Glomerular visceral epithelial cell (primary cell): ENCODE measurements at regions not wholly inside any gene's neighbourhood (a gene's known extent, or its start where the extent isn't known, plus 50 kb on each side); places are given as distances from the start of the nearest gene placed in this dataset.
A peak's percentile ranks its signal among the peaks of the same experiment; 100 is the strongest.

Experiments used
- DNase-seq: peaks from one replicate; pipeline ENCODE4 v3.0.0-alpha.2; 2016; ENCODE audit errors: extremely low spot score

GRCh38 chr6:140985679-140986275 is 1146.9 kb upstream of the GJE1 start:
- DNase-seq, result no peak

GRCh38 chr6:140980265-140980887 is 1152.3 kb upstream of the GJE1 start:
- DNase-seq, result no peak

- DNase-seq, result peak; percentile 55
Measured at GRCh38 chr6:140979642-140980091, 1153.1 kb upstream of the GJE1 start.

GRCh38 chr6:140977403-140977802 is 1155.3 kb upstream of the GJE1 start:
- DNase-seq, result no peak

GRCh38 chr6:140976806-140977205 is 1155.9 kb upstream of the GJE1 start:
- no peak for DNase-seq

GRCh38 chr6:140970485-140970884 is 1162.2 kb upstream of the GJE1 start:
- DNase-seq, result no peak

- no peak for DNase-seq
Measured at GRCh38 chr6:140968062-140968461, 1164.7 kb upstream of the GJE1 start.

- no peak for DNase-seq
Measured at GRCh38 chr6:140966676-140967075, 1166.0 kb upstream of the GJE1 start.

GRCh38 chr6:140960566-140960965 is 1172.2 kb upstream of the GJE1 start:
- no peak for DNase-seq

GRCh38 chr6:140957386-140957785 is 1175.3 kb upstream of the GJE1 start:
- DNase-seq, result no peak

- DNase-seq, result no peak
Measured at GRCh38 chr6:140956571-140957369, 1176.0 kb upstream of the GJE1 start.

- no peak for DNase-seq
Measured at GRCh38 chr6:140940251-140940925, 1192.3 kb upstream of the GJE1 start.

- DNase-seq, result no peak
Measured at GRCh38 chr6:140932909-140933308, 1199.8 kb upstream of the GJE1 start.

GRCh38 chr6:140931581-140931980 is 1201.1 kb upstream of the GJE1 start:
- no peak for DNase-seq

GRCh38 chr6:140929121-140929520 is 1203.6 kb upstream of the GJE1 start:
- DNase-seq, result no peak

- DNase-seq, result no peak
Measured at GRCh38 chr6:140923048-140923447, 1209.7 kb upstream of the GJE1 start.

GRCh38 chr6:140921366-140922226 is 1211.1 kb upstream of the GJE1 start:
- peak; percentile 72 for DNase-seq

- DNase-seq, result no peak
Measured at GRCh38 chr6:140917911-140918310, 1214.8 kb upstream of the GJE1 start.

GRCh38 chr6:140915551-140915950 is 1217.2 kb upstream of the GJE1 start:
- DNase-seq, result no peak

GRCh38 chr6:140915103-140915502 is 1217.6 kb upstream of the GJE1 start:
- DNase-seq, result no peak

- DNase-seq, result no peak
Measured at GRCh38 chr6:140912686-140913085, 1220.0 kb upstream of the GJE1 start.
